ENCODE measurements at regions not wholly inside any gene's neighbourhood (a gene's known extent, or its start where the extent isn't known, plus 50 kb on each side); places are given as distances from the start of the nearest gene placed in this dataset.

DNA sequence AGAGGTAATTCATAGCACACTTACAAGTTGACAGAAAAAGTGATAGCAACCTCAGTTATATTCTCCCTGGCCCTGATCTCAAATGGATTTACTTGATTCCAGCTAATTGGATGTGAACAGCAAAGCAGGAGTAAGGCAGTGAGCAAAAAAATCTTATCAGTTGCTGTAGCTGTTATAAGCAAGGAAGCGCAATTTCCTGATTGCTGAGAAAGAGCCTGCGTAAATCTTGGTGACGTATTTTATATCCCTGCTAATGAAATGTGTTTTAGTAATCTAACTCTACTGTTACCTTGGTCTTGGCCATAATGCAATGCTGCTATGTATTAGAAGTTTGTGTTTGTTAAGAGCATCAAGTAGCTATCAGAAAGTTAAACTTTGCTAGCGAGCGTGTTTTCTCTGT lies 661.2 kb upstream of the SEMA6A start:
- no peak for DNase-seq (ENCODE audit: low spot score)

DNA sequence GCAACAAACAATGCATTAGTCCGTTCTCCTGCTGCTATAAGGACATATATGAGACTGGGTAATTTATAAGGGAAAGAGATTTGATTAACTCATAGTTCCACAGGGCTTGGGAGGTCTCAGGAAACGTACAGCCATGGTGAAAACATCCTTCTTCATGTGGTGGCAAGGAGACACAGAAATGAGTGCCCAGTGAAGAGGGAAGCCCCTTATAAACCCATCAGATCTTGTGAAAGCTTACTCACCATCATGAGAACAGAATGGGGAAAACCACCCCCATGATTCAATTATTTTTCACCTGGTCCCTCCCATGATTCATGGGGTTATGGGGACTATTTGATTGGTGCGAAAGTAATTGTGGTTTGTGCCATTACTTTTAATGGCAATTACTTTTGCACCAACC lies 655.8 kb upstream of the SEMA6A start:
- DNase-seq (ENCODE audit: low spot score), result no peak

DNA sequence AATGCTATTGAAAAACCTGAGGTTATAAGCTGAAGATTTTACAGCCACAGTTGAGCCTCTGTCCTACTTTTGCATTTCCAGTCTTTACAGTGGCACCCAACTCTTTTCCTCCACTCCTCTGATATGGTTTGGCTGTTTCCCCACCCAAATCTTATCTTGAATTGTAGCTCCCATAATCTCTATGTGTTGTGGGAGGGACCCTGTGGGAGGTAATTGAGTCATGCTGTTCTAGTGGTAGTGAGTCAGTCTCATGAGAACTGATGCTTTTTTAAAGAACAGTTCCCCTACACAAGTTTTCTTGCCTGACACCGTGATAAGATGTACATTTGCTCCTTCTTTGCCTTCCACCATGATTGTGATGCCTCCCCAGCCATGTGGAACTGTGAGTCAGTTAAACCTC lies 646.1 kb upstream of the SEMA6A start:
- no peak for DNase-seq (ENCODE audit: low spot score)

DNA sequence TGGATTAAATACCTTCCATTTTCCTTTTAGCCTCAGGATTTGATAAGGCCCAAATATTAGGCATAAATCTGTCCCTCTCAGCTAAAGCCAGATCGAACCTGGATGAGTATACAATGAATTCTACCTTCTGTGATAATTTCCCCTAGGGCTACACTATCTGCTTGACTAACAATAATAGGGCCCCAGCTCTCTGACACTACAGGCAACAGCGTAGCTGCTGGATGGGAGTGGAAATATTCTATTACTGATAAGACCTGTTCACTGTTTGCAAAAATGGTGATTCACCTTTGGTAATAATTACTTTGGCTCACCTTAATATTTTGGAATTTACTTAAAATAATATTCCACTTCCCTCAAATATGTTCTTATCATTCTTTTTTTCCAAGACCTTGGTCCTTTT lies 644.2 kb upstream of the SEMA6A start:
- DNase-seq (ENCODE audit: low spot score), result no peak

DNA sequence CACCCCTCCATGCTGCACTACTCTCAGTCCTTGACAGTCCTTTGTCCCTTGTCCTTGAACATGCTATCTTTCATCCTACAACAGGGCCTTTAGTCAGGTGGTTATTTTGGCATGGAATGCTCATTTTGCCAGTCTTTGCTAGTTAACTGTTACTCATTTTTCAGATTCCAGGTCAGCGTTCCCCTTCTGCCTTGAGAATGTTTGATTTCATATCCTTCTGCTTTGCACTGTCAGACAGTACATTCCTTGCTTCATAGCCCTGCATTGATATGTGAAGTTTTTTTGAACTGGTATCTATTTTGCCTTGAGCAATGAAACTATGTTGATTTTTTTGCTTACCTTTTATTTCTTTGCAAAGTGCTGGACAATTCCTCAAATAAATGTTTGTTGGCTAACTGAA lies 638.2 kb upstream of the SEMA6A start:
- no peak for DNase-seq (ENCODE audit: low spot score)

DNA sequence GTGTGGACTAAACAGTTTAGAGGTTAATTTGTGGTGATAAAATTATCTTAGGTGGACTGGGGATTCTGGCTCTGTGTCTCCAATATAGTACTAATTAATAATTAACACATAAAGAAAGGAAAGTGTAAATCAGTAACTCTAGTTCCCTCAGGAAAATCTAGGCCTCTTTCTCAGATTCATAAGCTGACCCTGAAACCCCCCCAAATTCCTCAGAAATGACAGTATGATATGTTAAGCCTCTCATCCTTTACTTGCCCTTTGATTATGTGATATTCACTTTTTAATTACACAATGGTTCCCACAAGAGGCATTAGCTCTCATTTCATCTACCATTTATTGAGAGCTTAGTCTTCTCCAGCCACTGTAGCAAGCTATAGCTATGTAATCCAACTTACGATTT lies 636.2 kb upstream of the SEMA6A start:
- DNase-seq (ENCODE audit: low spot score), result no peak

DNA sequence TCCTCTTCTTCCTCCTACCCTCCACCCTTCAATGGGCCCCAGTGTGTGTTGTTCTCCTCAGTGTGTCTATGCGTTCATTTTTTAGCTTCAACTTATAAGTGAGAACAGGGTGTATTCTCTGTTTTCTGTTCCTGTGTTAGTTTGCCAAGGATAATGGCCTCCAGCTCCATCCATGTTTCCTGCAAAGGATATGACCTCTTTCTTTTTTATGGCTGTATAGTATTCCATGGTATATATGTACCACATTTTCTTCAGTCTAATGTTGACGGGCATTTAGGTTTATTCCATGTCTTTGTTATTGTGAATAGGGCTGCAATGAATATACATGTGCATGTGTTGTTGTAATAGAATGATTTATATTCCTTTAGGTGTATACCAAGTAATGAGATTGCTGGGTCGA lies 634.9 kb upstream of the SEMA6A start:
- DNase-seq (ENCODE audit: low spot score), result no peak

DNA sequence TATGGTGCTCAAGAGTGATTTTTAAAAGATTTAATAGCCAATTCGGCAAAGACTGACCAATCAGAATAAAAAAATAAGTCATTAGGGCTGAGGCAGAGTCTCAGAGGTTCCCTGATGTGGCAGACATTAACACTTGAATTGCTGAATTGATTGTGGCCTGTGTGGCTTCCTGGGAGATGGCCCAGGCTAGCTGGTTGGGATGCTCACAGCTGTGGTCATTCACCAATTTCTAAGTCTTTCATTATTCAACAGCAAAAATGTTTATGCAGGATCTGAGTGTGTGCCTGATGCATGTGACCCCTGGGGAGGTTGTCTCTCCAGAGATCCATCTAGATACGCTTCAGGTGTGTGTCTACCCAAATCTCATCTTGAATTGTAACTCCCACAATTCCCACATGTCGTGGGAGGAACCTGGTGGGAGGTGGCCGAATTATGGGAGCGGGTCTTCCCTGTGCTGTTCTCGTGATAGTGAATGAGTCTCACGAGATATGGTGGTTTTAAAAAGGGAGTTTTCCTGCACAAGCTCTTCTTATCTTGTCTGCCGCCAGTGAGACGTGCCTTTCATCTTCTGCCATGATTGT lies 632.6 kb upstream of the SEMA6A start:
- no peak for DNase-seq (ENCODE audit: low spot score)

DNA sequence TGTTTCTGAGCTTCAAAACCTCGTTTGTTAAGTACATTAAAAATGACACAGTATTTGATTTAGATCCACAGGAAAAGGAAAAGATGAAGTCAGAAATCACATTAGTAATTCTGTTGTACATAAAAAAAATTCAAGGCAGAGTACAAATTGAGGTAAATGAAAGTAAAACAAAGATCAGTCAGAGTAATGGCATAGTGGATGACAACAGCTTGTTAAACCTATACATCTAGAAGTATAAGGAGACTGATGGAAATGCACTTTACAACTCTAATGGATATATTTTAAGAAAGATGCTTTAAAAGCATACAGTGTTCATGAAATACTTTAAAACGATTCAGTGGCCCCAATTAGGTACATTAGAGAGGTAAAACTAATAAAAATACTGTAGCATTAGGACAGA lies 631.3 kb upstream of the SEMA6A start:
- no peak for DNase-seq (ENCODE audit: low spot score)

DNA sequence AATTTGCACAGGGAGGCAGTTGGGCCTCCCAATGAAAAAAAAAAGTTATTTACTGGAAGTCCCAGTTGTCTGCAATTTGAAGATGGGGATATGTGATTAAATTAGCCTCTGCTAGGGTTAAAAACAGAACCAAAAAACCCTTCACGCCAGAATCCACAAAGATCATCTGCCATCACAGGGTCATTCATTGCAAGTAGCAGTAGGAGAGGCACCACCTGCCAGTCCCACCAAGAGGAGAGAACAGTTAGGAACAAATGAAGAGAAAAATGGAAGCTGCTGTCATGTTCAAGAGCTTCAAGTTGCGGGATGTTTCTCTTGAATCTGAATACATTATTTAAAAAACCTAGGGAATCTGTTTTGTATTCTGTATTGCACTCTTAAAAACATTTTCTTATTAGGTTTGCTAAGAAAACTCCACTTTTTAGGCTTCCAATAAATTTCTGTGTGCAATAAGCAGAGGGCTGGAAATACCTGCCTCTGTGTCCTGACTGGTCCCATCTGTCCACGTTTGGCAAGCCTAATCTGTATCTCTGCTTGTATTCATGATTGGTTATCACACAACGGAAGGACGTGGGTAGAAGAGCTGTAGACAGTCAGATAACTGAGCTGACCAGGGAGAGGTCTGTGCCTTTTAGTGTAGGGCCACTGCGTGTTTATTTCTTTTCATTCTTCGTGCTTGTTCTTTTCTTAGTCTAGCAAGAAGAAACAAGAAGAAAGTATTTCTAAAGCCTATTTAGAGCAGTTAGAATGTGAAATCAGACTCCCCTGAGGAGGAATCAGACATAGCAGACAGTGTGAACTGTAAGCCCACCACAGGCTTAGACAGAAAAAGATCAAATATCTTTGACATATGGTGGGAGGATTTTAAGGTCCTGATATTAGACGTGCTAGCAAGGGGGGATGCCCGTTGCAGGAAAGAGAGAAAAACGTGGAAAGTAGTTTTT lies 630.6 kb upstream of the SEMA6A start:
- no peak for DNase-seq (ENCODE audit: low spot score)

DNA sequence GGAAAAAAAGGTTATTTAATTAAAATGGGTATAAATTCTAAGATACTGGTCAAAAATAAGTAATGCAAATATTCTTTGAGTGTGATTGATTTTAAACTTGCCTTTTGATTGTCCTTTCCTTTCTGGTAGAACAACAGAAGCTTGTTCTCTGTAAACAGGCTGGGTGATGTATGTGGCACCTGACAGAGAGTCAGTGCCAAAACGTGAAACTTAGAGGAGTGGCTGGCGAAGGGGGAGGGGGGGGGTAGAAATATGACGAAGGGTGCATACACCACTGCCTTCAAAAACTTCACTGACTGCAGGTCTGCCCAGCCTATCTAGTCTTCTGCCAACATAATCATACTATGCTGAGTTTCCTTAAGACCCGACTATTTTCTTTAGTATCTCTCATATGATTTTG lies 629.8 kb upstream of the SEMA6A start:
- no peak for DNase-seq (ENCODE audit: low spot score)

DNA sequence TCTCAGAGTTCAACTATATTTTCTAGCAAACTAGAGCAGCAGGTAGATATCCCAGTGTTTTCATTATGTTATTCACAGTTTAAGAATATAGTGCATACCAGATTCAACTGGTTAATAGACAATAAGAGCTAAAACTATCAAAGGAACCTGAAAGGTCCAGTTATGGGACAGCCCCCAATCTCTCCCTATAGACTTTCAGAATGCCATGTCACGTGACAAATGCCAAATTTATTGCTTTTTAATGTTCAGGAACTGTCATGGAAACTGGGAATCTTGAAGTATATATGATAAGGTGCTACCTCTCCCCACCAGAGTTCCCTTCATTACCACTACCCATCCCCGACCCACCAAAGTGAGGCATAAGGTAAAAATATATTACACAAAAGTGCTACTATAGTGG lies 629.0 kb upstream of the SEMA6A start:
- no peak for DNase-seq (ENCODE audit: low spot score)

DNA sequence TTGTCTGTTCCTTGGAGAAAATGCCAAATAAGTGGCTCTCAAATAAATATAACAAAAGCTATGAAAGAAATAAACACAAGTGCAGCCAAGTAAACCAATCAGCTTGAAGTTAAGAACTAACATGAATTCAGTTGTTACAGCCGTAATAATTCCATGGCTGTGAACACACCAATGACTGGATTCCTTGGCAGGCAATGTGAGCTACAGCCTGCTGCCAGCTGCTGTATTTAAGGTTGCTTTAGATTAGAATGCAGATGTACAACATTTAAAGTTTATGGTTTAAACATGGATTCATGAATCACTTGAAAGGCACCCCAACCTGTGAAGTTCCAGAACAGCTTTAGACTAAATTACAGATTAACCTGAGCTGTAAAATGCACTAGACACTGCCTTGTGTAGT lies 626.4 kb upstream of the SEMA6A start:
- no peak for DNase-seq (ENCODE audit: low spot score)

DNA sequence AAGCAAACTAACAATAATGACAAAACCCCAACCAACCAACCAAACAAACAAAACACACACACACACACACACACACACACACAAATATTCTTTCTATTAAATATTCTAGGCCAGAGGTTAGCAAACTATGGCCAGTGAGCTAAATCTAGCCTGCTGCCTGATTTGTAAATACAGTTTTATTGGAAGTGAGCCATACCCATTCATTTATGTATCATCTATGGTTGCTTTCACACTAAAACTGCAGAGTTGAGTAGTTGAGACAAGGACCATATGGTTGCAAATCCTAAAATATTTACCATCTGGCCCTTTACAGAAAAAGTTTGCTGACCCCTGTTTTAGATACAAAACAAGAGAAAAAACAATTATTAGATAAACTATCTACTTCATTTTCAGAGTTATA lies 620.5 kb upstream of the SEMA6A start:
- DNase-seq (ENCODE audit: low spot score), result no peak

DNA sequence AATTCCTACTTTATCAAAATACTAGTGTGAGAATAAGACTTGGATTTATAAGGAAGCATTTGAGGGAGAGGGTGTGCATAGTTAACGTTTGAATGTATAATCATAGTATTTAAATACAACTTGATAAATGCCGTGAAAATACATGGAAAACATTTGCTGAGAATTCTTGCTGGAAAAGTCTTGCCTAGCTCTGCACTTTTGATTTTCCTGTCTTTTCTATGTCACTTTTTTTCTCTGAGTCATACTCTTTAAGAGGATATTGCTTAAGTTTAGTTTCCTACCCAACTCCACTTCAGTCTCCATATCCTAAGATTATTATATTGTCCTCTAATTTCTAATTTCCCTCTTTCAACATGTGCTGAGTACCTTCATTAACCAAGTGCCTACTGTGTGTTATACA lies 616.6 kb upstream of the SEMA6A start:
- DNase-seq (ENCODE audit: low spot score), result no peak

DNA sequence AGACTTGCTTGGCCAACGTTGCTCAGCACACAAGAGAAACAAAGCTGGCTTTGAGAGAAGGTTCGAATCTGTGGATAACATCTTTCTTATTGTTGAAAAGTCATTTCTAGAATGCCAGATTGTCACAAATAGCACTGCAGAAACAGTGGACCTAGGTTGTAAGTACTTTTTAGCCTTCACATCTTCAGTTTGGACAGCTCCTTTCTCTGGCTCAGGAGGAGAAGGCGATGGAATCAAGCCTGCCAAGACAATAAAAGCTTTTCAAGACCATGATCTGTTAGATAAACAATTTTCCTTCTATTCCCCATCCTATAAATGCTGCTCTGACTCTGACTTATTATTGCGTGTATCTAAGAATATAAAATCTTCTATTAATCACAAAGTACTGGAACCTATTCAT lies 615.2 kb upstream of the SEMA6A start:
- DNase-seq (ENCODE audit: low spot score), result no peak

DNA sequence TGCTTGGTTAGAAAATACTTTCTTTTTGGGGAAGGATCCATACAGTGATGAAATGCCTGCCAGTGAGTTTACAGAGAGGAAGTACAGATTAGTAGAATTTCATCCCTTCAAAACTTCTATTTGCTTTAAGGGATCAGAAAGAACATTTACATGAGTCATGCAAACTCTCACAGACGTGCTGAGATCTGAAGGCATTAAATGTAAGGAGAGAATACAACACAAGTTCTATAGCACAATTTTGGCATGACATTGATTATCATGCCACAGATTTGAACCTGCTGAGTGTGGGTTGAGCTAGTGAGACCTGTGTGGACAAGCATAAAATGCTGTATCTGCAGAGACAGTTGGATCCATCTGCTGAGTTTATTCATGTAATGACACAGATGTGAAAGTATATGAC lies 613.6 kb upstream of the SEMA6A start:
- DNase-seq (ENCODE audit: low spot score), result no peak

DNA sequence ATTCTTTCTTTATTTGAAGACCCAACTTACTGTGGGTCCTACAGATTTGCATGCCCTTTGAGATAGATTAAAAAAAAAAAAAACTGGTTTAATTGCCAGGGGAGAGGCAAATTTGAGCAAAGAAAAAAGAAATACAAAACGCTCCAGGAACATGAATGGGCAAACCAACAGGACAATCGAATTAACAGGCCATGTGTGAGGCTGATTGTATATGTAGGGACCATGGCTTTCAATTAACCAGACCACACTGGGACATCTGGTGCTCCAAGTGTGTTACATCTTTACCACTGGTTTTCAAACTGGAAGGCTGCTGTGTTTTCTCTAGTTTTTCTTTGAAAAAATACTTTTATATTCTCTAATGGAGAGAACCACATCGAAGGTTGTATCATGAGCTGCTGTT lies 612.1 kb upstream of the SEMA6A start:
- DNase-seq (ENCODE audit: low spot score), result no peak

DNA sequence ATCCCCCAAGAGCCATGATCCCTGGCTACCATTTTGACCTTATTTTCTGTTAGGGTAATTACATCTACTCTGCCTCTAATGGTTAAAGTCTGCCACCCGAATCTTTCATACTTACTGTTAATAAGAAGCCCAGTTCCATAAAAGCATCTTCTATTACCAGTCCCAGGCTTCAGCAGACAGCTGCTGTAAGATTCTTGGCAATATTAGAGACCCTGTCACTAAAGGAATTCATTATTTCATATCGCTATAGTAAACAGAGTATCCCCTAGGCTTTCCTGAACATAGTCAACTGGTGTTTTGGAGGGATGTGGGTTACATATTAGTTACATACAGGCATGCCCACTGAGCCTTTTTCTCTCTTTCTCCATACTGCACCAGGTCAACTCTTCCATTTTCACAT lies 608.7 kb upstream of the SEMA6A start:
- no peak for DNase-seq (ENCODE audit: low spot score)

DNA sequence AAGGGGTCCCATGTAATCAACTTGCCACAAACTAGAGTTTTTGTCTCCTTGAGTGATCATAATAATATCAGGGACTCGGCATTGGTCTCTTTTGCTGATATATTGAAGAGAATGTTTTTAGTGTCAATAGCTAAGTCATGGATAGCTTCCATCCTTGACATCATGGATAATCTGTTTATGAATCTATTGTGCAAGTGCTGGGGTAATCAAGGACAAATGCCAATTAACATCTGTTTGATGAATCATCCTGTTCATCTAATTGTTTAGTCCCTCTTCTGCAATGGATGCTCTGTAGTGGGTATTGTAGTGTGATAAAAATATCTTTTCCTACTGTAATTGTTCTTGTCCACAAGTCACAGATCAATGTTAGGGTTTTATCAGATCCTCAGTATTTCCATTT lies 607.5 kb upstream of the SEMA6A start:
- no peak for DNase-seq (ENCODE audit: low spot score)

DNA sequence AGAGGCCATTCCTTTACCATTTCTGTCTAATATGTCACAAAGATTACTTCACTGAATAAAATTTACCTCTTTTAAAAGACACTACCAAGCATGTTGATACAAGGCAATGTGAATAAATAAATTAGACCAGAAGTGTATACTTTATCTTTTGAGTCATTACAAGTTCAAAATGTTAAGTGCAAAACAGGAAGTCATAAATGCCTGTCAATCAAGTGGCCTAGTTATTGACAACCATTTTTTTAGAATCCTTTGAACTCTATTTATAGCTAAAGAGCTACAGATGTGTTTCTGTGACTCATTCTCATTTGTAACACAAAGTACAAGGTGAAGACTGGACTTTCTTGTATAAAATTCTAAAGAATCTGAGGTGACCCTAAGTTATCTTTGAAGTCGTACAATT lies 602.7 kb upstream of the SEMA6A start:
- DNase-seq (ENCODE audit: low spot score), result no peak

DNA sequence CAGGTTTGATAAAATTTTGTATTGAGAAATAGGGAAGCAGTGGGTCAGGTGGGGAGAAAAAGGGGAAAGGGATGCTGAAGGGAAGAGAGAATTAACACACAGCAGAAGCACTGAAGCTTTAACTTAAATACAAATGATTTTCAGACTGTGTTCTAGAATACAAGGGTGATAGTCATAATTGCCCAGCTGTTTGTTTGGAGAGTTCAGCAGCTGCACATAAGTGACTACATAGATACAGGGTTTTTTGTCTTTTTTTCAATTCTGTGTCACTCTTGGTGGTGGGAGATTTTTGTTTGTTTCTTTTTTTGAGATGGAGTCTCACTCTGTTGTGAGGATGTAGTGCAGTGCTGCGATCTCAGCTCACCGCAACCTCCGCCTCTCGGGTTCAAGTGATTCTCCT lies 590.4 kb upstream of the SEMA6A start:
- DNase-seq (ENCODE audit: low spot score), result no peak

DNA sequence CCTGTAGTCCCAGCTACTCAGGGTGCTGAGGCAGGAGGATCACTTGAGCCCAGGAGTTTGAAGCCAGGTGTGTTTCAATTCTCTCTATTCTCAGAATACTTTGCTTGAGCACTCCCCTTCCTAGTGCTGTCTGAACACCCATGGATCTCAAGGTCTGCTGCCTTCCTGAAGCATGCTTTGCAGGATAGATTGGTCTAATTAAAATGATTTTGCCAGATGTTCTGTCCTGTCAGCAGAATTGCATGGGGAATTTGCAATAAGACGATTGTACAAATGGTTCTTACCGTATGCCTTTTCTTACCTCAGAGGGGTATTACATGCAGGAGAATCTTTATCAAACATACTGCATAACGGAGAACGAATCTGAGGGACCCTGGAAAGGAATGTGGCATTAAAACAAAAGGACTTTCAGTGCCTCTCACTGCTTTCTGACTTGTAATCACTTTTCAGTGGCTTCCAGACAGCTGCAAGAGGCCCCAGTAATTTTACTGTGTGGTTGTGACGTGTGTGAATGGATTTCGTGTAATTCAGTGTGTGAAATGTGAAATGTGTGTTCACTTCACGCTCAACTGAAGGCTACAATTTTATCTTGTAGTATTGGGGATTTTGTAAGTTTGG lies 587.2 kb upstream of the SEMA6A start:
- DNase-seq (ENCODE audit: low spot score), result no peak
